Osteoblast (primary cell): ENCODE measurements at regions not wholly inside any gene's neighbourhood (a gene's known extent, or its start where the extent isn't known, plus 50 kb on each side); places are given as distances from the start of the nearest gene placed in this dataset.

Experiments used
- DNase-seq: peaks from one replicate; pipeline ENCODE4 v3.0.0; 2011; ENCODE audit warnings: low spot score, mixed read lengths; ENCODE audit not compliant: insufficient read length; ENCODE audit errors: missing footprints
- H2AFZ ChIP-seq: 2 replicates; pipeline ENCODE4 v1.6.0; 2011; ENCODE audit warnings: mild to moderate bottlenecking, low read length
- H3K27ac ChIP-seq: 2 replicates; pipeline ENCODE4 v1.5.1; 2011; ENCODE audit warnings: mild to moderate bottlenecking, low read depth, low read length, moderate library complexity
- H3K27me3 ChIP-seq: 2 replicates; pipeline ENCODE4 v1.6.0; 2012; ENCODE audit warnings: mild to moderate bottlenecking, control low read depth, inconsistent platforms, low read length, moderate library complexity; ENCODE audit not compliant: insufficient read depth
- H3K36me3 ChIP-seq: 2 replicates; pipeline ENCODE4 v1.5.1; 2011; ENCODE audit warnings: mild to moderate bottlenecking, low read length, control low read depth, moderate library complexity; ENCODE audit not compliant: insufficient read depth
- H3K4me1 ChIP-seq: 2 replicates; pipeline ENCODE4 v1.5.1; 2011; ENCODE audit warnings: mild to moderate bottlenecking, low read length, control low read depth, moderate library complexity; ENCODE audit not compliant: insufficient read depth
- H3K4me2 ChIP-seq: 2 replicates; pipeline ENCODE4 v1.6.0; 2011; ENCODE audit warnings: mild to moderate bottlenecking, low read length; ENCODE audit not compliant: insufficient read depth
- H3K4me3 ChIP-seq: fragments of 200-600 bp; sonication (generic); 3 replicates; pipeline ENCODE4 v1.5.1; 2012; ENCODE audit warnings: mild to moderate bottlenecking, low read length, inconsistent platforms; ENCODE audit not compliant: insufficient read depth
- H3K79me2 ChIP-seq: 2 replicates; pipeline ENCODE4 v1.6.0; 2012; ENCODE audit warnings: mild to moderate bottlenecking, low read length, control low read depth, inconsistent platforms; ENCODE audit not compliant: insufficient read depth
- H3K9me3 ChIP-seq: 2 replicates; pipeline ENCODE4 v1.5.1; 2011; ENCODE audit warnings: low read depth, low read length, control low read depth
- H4K20me1 ChIP-seq: 2 replicates; pipeline ENCODE4 v1.6.0; 2012; ENCODE audit warnings: mild to moderate bottlenecking, low read length, control low read depth; ENCODE audit not compliant: insufficient read depth
- TF ChIP-seq, protein P1 (sequence below): IDR thresholded peaks from 2 replicates; pipeline ENCODE4 v1.5.1; 2011; ENCODE audit warnings: mild to moderate bottlenecking, low read depth, low read length, moderate library complexity; ENCODE audit errors: extremely low read depth

DNA sequence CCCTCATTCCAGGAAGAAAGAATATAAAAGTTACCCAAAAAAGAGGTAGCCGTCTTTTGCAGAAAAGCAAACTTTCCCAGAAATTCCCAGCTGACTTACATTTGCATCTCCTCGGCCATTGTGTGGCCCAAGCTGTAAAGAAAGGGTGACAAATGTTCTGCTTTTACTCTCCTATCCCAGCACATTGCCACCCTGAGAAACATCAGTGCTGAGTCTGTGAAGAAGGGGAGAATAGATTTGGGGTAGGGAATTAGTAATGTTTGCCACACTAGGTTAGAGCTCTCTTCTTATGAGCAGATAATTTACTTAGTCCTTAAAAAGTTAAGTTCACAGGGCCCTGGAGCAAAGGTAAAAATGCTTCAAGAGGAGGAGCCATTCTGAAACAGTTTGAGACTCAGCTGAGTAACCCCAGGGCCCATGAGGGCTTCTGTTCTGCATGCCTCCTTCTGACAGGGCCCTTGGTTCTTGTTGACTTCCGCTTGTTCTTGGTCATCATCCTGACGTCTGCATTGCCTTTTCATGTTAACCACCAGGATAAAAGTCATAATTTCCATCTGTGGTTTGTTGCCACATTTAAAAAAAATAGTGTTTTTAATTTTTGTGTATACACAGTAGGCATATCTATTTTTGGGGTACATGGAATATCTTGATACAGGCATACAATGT is 550.7 kb downstream of the RNF144A start:
- no peaks in the 10 kb centered on the region for H3K27me3 ChIP-seq
- no peaks in the 10 kb centered on the region for H3K79me2 ChIP-seq
- no peaks in the 10 kb centered on the region for H3K9me3 ChIP-seq
- no peak for DNase-seq
- H3K4me1 ChIP-seq = no peaks in the 10 kb centered on the region
- H4K20me1 ChIP-seq = no peaks in the 10 kb centered on the region
- no peak overlapping the region for H3K4me3 ChIP-seq
- no peak overlapping the region for H3K27ac ChIP-seq
- H3K36me3 ChIP-seq = no peaks in the 10 kb centered on the region
- no peak overlapping the region for H3K4me2 ChIP-seq
- H2AFZ ChIP-seq = no peak overlapping the region
- TF ChIP-seq, protein P1, sequence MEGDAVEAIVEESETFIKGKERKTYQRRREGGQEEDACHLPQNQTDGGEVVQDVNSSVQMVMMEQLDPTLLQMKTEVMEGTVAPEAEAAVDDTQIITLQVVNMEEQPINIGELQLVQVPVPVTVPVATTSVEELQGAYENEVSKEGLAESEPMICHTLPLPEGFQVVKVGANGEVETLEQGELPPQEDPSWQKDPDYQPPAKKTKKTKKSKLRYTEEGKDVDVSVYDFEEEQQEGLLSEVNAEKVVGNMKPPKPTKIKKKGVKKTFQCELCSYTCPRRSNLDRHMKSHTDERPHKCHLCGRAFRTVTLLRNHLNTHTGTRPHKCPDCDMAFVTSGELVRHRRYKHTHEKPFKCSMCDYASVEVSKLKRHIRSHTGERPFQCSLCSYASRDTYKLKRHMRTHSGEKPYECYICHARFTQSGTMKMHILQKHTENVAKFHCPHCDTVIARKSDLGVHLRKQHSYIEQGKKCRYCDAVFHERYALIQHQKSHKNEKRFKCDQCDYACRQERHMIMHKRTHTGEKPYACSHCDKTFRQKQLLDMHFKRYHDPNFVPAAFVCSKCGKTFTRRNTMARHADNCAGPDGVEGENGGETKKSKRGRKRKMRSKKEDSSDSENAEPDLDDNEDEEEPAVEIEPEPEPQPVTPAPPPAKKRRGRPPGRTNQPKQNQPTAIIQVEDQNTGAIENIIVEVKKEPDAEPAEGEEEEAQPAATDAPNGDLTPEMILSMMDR = no peak

DNA sequence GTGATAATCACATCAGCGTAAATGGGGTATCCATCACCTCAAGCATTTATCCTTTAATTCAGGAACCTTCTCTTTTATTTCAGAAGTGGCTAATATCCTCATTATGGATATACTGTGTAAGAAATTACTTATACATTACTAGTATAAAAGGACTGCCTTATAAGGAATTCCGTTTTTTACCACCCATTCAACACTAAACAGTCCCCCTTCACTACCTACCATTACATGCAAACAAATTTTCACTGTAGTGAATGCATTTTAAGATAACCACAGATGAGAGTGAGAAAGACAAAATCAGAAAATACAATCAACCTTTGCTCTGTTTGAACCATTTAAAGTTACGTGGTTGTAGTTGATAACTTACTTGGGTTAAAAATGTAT is 551.2 kb downstream of the RNF144A start:
- TF ChIP-seq, protein P1 = no peak
- no peaks in the 10 kb centered on the region for H3K4me1 ChIP-seq
- no peaks in the 10 kb centered on the region for H4K20me1 ChIP-seq

DNA sequence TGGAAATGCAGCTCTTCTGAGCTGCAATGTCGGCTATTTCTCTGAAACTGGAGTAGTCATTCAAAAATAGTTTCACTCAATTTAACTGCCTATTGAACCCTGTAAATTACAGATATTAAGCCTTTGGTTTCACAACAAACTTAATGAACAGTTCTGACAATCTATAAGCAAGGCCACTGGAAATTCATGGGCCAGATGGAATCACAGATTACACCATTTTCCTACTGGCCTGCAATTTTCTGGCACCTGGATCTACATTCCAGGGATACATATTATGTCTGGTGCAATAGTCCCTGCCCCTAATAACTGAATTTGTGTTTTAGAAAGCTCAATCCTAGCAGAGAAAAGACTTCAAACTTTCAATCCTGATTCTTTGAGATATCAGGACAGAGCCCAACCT is 551.7 kb downstream of the RNF144A start:
- no peaks in the 10 kb centered on the region for H3K79me2 ChIP-seq
- H3K27ac ChIP-seq = no peak overlapping the region
- no peaks in the 10 kb centered on the region for H3K36me3 ChIP-seq
- TF ChIP-seq, protein P1 = no peak
- no peaks in the 10 kb centered on the region for H3K9me3 ChIP-seq
- H3K4me3 ChIP-seq = no peak overlapping the region
- no peak overlapping the region for H2AFZ ChIP-seq
- H4K20me1 ChIP-seq = no peaks in the 10 kb centered on the region
- no peak overlapping the region for H3K4me2 ChIP-seq
- no peaks in the 10 kb centered on the region for H3K4me1 ChIP-seq
- DNase-seq = no peak
- no peaks in the 10 kb centered on the region for H3K27me3 ChIP-seq

More for the DNA sequence above, 551.2 kb downstream of the RNF144A start:
- H3K36me3 ChIP-seq = no peaks in the 10 kb centered on the region
- no peaks in the 10 kb centered on the region for H3K9me3 ChIP-seq
- no peak overlapping the region for H3K4me3 ChIP-seq
- no peaks in the 10 kb centered on the region for H3K27me3 ChIP-seq
- H2AFZ ChIP-seq = no peak overlapping the region
- no peak overlapping the region for H3K4me2 ChIP-seq
- no peaks in the 10 kb centered on the region for H3K79me2 ChIP-seq
- no peak overlapping the region for H3K27ac ChIP-seq
- no peak for DNase-seq

DNA sequence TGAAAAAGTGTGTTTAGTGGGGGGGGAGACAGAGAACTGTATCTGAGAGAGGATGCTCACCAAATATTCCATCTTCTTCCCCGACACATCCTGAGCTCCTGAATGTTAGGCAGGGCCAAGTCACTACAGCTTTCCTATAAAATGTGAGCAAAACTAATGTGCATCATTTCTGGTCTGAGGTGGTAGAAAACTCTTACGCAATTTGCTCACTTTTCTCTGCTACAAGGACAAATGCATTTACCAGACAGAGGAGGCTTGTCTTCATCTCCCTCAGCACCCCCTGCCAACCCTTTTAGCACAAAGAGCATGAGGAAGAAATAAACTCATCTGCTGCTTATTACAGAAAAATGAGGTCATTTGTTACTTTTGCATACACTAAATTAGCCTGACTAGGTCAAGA is 554.0 kb downstream of the RNF144A start:
- H2AFZ ChIP-seq = no peak overlapping the region
- no peak for DNase-seq

More for the DNA sequence above, 554.0 kb downstream of the RNF144A start:
- no peaks in the 10 kb centered on the region for H4K20me1 ChIP-seq
- no peaks in the 10 kb centered on the region for H3K36me3 ChIP-seq
- H3K27ac ChIP-seq = no peak overlapping the region
- H3K4me3 ChIP-seq = no peak overlapping the region
- H3K9me3 ChIP-seq = no peaks in the 10 kb centered on the region
- H3K27me3 ChIP-seq = no peaks in the 10 kb centered on the region
- no peaks in the 10 kb centered on the region for H3K4me1 ChIP-seq
- no peak overlapping the region for H3K4me2 ChIP-seq
- H3K79me2 ChIP-seq = no peaks in the 10 kb centered on the region
- TF ChIP-seq, protein P1 = no peak
